Cardiac fibroblast (primary cell): ENCODE measurements at regions not wholly inside any gene's neighbourhood (a gene's known extent, or its start where the extent isn't known, plus 50 kb on each side); places are given as distances from the start of the nearest gene placed in this dataset.
"Not testable (repeated sequence)": the region's sequence is repeated elsewhere in the genome, so short reads cannot be mapped to it uniquely, and the experiment has no call there.

Source experiments
- DNase-seq, 2 donors: peaks; one replicate each; pipeline versions ENCODE4 v3.0.0 to v3.0.0-alpha.2; 2010; ENCODE audit warnings: low read depth in 2 of 2
- H3K4me3 ChIP-seq, 2 donors: replicated peaks in 1 of 2; 1 replicate in 1 of 2; 2 replicates in 1 of 2; pipeline ENCODE4 v1.5.1; 2011; ENCODE audit warnings: low read depth in 2 of 2, low read length in 2 of 2, mild to moderate bottlenecking in 2 of 2, moderate library complexity in 1 of 2
- CTCF ChIP-seq: IDR thresholded peaks from one replicate; pipeline ENCODE4 v1.5.1; 2011; ENCODE audit warnings: low read depth, mild to moderate bottlenecking, low read length, inconsistent platforms

DNA sequence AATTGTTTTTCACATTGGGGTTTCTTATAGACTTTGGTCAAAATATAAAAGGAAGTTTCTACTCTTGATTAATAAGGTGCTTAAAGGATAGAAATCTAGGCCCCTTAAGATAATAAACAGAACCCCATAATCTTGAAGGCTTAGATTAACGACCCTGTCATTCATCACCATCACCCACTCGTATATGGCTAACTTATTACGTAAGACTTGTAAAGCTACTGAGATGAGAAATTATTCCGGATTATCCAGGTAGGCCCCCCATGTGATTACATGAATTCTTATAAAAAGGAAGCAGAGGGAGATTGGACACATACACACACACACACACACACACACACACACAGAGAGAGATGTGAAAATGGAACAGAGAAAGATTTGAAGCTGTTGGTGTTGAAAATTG lies 1489.2 kb upstream of the TENM4 start:
- H3K4me3 ChIP-seq = no peak overlapping the region
- DNase-seq = no peak
- TF ChIP-seq CTCF = no peak

- DNase-seq = no peak
- no peak overlapping the region for H3K4me3 ChIP-seq
- no peak for TF ChIP-seq CTCF
Observed at GRCh38 chr11:80929031-80929805, 1488.4 kb upstream of the TENM4 start.

DNA sequence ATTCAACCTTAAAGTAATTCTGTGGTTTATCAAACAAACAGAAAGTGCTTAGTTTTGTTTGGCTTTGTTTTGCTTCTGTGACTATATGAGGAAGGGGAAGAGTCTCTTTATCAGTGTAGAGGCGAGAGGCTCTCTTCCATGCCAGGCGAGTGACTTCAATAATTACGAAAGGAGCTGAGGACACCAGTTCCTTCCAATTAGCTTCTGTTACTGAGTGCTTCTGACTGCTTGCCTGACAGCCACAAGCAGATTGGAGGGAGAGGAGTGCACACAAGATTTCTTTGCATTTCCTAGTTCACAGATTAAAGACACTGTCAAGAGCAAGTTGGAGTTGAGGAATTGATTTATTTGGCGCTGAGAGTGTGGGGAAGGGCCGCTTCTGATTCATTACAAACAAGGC lies 1484.5 kb upstream of the TENM4 start:
- no peak for TF ChIP-seq CTCF
- no peak overlapping the region for H3K4me3 ChIP-seq
- DNase-seq = peak in 1 of 2 donors; percentile 50

GRCh38 chr11:80921310-80921709 lies 1480.5 kb upstream of the TENM4 start:
- DNase-seq, H3K4me3 ChIP-seq: not testable (repeated sequence)

GRCh38 chr11:80916173-80916798 lies 1475.5 kb upstream of the TENM4 start:
- TF ChIP-seq CTCF = no peak
- no peak overlapping the region for H3K4me3 ChIP-seq
- no peak for DNase-seq

- TF ChIP-seq CTCF = no peak
- no peak for DNase-seq
- no peak overlapping the region for H3K4me3 ChIP-seq
Observed at GRCh38 chr11:80914311-80914710, 1473.5 kb upstream of the TENM4 start.

- no peak overlapping the region for H3K4me3 ChIP-seq
- TF ChIP-seq CTCF = no peak
- no peak for DNase-seq
Observed at GRCh38 chr11:80911666-80912065, 1470.8 kb upstream of the TENM4 start.
